Erythroblast (primary cell): ENCODE measurements at regions not wholly inside any gene's neighbourhood (a gene's known extent, or its start where the extent isn't known, plus 50 kb on each side); places are given as distances from the start of the nearest gene placed in this dataset.

Source experiments
- GATA1 ChIP-seq: IDR thresholded peaks from 2 replicates; pipeline ENCODE4 v1.6.1; 2011; ENCODE audit warnings: low read depth, mild to moderate bottlenecking, control low read depth, low read length, moderate library complexity
- POLR2A ChIP-seq: IDR thresholded peaks from 2 replicates; pipeline ENCODE4 v1.6.1; 2011; ENCODE audit warnings: mild to moderate bottlenecking, low read length

- TF ChIP-seq POLR2A = no peak
- no peak for TF ChIP-seq GATA1
Measured at GRCh38 chr7:125930848-125931247, 1001.2 kb upstream of the POT1 start.
